ENCODE measurements at regions not wholly inside any gene's neighbourhood (a gene's known extent, or its start where the extent isn't known, plus 50 kb on each side); places are given as distances from the start of the nearest gene placed in this dataset.

DNA sequence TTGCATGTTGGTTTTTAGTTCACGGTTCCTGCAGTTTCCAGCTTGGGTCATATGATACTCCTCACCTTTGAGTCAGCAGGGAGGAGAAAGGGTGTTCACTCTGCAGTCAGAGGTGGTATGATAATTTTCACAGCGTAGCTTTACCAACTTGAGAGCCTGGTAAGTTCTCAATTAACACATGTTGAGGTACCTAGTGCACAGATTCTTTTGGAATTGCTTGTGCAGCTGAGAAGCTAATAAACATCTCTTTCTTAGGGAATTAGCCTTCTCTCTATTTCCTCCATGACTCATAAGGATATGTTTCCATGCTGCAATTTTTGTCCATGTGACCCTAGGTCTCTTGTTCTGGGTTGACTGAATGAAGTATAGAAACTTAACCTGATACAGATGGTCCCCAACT lies 166.6 kb downstream of the KIF20B start:
- dilution Hi-C loops (cut with MboI; ENCODE audit: extremely low pct_ligation_motif_present, low sequenced_read_pairs), result no loop called here

DNA sequence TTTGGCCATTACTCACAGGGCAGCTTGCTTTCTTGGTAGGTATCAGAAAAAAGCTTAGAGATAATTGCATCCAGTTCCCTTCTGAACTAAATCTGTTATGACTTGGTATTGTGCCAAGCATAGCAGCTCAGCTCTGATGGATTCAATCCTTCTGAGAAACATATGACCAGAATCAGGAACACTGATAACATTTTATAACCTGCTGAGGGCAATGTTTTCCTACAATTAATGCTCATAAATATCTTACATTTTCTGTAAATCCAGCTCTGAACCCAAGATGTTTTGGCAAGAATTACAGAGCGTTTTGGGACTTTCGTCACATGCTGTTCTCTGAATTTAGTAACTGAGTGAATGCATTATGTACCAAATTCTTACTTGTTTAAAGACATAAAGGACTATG lies 167.8 kb downstream of the KIF20B start:
- DNase-seq (ENCODE audit: low read depth, low spot score) (no peak), FAIRE-seq (no peak)
- H3K9me1 ChIP-seq (ENCODE audit: control insufficient read depth, extremely low read depth, insufficient read depth, low read length), result no peaks in the 10 kb centered on the region
- TF ChIP-seq, protein P1, sequence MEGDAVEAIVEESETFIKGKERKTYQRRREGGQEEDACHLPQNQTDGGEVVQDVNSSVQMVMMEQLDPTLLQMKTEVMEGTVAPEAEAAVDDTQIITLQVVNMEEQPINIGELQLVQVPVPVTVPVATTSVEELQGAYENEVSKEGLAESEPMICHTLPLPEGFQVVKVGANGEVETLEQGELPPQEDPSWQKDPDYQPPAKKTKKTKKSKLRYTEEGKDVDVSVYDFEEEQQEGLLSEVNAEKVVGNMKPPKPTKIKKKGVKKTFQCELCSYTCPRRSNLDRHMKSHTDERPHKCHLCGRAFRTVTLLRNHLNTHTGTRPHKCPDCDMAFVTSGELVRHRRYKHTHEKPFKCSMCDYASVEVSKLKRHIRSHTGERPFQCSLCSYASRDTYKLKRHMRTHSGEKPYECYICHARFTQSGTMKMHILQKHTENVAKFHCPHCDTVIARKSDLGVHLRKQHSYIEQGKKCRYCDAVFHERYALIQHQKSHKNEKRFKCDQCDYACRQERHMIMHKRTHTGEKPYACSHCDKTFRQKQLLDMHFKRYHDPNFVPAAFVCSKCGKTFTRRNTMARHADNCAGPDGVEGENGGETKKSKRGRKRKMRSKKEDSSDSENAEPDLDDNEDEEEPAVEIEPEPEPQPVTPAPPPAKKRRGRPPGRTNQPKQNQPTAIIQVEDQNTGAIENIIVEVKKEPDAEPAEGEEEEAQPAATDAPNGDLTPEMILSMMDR (optimal IDR thresholded peaks at IDR 0.05 in 1 of 3, IDR thresholded peaks at IDR 0.05 in 1 of 3, conservative IDR thresholded peaks at IDR 0.05 in 1 of 3; ENCODE audit: extremely low read depth in 1 of 3, insufficient read depth in 2 of 3, low read length in 3 of 3), result no peak
- TF ChIP-seq EZH2 (IDR thresholded peaks at IDR 0.05; ENCODE audit: low read length), result no peak
- no peak overlapping the region for H3K4me2 ChIP-seq (ENCODE audit: control insufficient read depth, extremely low read depth, insufficient read depth, low read depth, low read length)
- no peak overlapping the region for H3K4me3 ChIP-seq (ENCODE audit: control insufficient read depth in 2 of 3, extremely low read depth in 1 of 3, insufficient read depth in 2 of 3, low read depth in 1 of 3, low read length in 3 of 3)
- H3K27ac ChIP-seq (ENCODE audit: control insufficient read depth, insufficient read depth, low read length), result no peak overlapping the region
- dilution Hi-C loops (cut with MboI; ENCODE audit: extremely low pct_ligation_motif_present, low sequenced_read_pairs), result no loop called here
- no peaks in the 10 kb centered on the region for H3K9me3 ChIP-seq (ENCODE audit: control insufficient read depth, low read depth, low read length)
- H3K36me3 ChIP-seq (ENCODE audit: control insufficient read depth in 2 of 2, extremely low read depth in 1 of 2, insufficient read depth in 2 of 2, low read length in 2 of 2), result no peaks in the 10 kb centered on the region
- H4K20me1 ChIP-seq (ENCODE audit: control insufficient read depth, extremely low read depth, insufficient read depth, low read length), result no peaks in the 10 kb centered on the region
- peaks cover 7% of the 10 kb centered on the region for H3K4me1 ChIP-seq (ENCODE audit: control insufficient read depth, extremely low read depth, insufficient read depth, low read length)
- no peaks in the 10 kb centered on the region for H3K27me3 ChIP-seq (ENCODE audit: control insufficient read depth, extremely low read depth, insufficient read depth, low read length)
- no peaks in the 10 kb centered on the region for H3K79me2 ChIP-seq (ENCODE audit: control insufficient read depth, insufficient read depth, low read length)
- H3K9ac ChIP-seq (ENCODE audit: control insufficient read depth, extremely low read depth, insufficient read depth, low read length), result no peak overlapping the region
- no peak overlapping the region for H2AFZ ChIP-seq (ENCODE audit: control insufficient read depth, low read length)

More for the DNA sequence above, 166.6 kb downstream of the KIF20B start:
- FAIRE-seq, result no peak
- no peaks in the 10 kb centered on the region for H3K9me1 ChIP-seq (ENCODE audit: control insufficient read depth, extremely low read depth, insufficient read depth, low read length)
- H3K36me3 ChIP-seq (ENCODE audit: control insufficient read depth in 2 of 2, extremely low read depth in 1 of 2, insufficient read depth in 2 of 2, low read length in 2 of 2), result no peaks in the 10 kb centered on the region
- H3K4me2 ChIP-seq (ENCODE audit: control insufficient read depth, extremely low read depth, insufficient read depth, low read depth, low read length), result no peak overlapping the region
- H3K4me3 ChIP-seq (ENCODE audit: control insufficient read depth in 2 of 3, extremely low read depth in 1 of 3, insufficient read depth in 2 of 3, low read depth in 1 of 3, low read length in 3 of 3), result no peak overlapping the region
- H3K4me1 ChIP-seq (ENCODE audit: control insufficient read depth, extremely low read depth, insufficient read depth, low read length), result peaks cover 7% of the 10 kb centered on the region
- H3K9me3 ChIP-seq (ENCODE audit: control insufficient read depth, low read depth, low read length), result no peaks in the 10 kb centered on the region
- H3K27ac ChIP-seq (ENCODE audit: control insufficient read depth, insufficient read depth, low read length), result no peak overlapping the region
- DNase-seq (ENCODE audit: low read depth, low spot score), result no peak
- no peaks in the 10 kb centered on the region for H4K20me1 ChIP-seq (ENCODE audit: control insufficient read depth, extremely low read depth, insufficient read depth, low read length)
- H3K9ac ChIP-seq (ENCODE audit: control insufficient read depth, extremely low read depth, insufficient read depth, low read length), result no peak overlapping the region
- H3K79me2 ChIP-seq (ENCODE audit: control insufficient read depth, insufficient read depth, low read length), result no peaks in the 10 kb centered on the region
- TF ChIP-seq, protein P1 (optimal IDR thresholded peaks at IDR 0.05 in 1 of 3, IDR thresholded peaks at IDR 0.05 in 1 of 3, conservative IDR thresholded peaks at IDR 0.05 in 1 of 3; ENCODE audit: extremely low read depth in 1 of 3, insufficient read depth in 2 of 3, low read length in 3 of 3), result no peak
- TF ChIP-seq EZH2 (IDR thresholded peaks at IDR 0.05; ENCODE audit: low read length), result no peak
- no peaks in the 10 kb centered on the region for H3K27me3 ChIP-seq (ENCODE audit: control insufficient read depth, extremely low read depth, insufficient read depth, low read length)
- peak overlapping the region; percentile 40 for H2AFZ ChIP-seq (ENCODE audit: control insufficient read depth, low read length)
